Smooth muscle cell (in vitro differentiated cells): ENCODE measurements at regions not wholly inside any gene's neighbourhood (a gene's known extent, or its start where the extent isn't known, plus 50 kb on each side); places are given as distances from the start of the nearest gene placed in this dataset.
A peak's percentile ranks its signal among the peaks of the same experiment; 100 is the strongest.

Experiments
- DNase-seq: peaks from one replicate; lab custom pipeline; 2025; ENCODE audit not compliant: unreplicated experiment; lab: John Stamatoyannopoulos, UW
- H2AFZ ChIP-seq: fragments of 200-600 bp; sonication (generic); 2 replicates; pipeline ENCODE4 v1.6.0; 2016; ENCODE audit warnings: antibody characterized with exemption, low read depth, mild to moderate bottlenecking
- H3F3A ChIP-seq: fragments of 200-600 bp; sonication (generic); 2 replicates; pipeline ENCODE4 v1.6.0; 2017; ENCODE audit warnings: antibody characterized with exemption, low read depth
- H3K27ac ChIP-seq: fragments of 200-600 bp; sonication (generic); 2 replicates; pipeline ENCODE4 v1.5.1; 2016; ENCODE audit warnings: low read depth, mild to moderate bottlenecking
- H3K27me3 ChIP-seq: fragments of 200-600 bp; sonication (generic); 2 replicates; pipeline ENCODE4 v1.6.1; 2016; ENCODE audit warnings: low read depth, mild to moderate bottlenecking
- H3K36me3 ChIP-seq: fragments of 200-600 bp; sonication (generic); 2 replicates; pipeline ENCODE4 v1.5.1; 2016; ENCODE audit warnings: low read depth
- H3K4me1 ChIP-seq: fragments of 200-600 bp; sonication (generic); 2 replicates; pipeline ENCODE4 v1.5.1; 2016; ENCODE audit warnings: low read depth
- H3K4me2 ChIP-seq: fragments of 200-600 bp; sonication (generic); 2 replicates; pipeline ENCODE4 v1.6.0; 2016; ENCODE audit warnings: mild to moderate bottlenecking
- H3K4me3 ChIP-seq: fragments of 200-600 bp; sonication (generic); 2 replicates; pipeline ENCODE4 v1.5.1; 2016; ENCODE audit warnings: mild to moderate bottlenecking
- H3K79me2 ChIP-seq: fragments of 200-600 bp; sonication (generic); 2 replicates; pipeline ENCODE4 v1.6.0; 2016; ENCODE audit warnings: low read depth, mild to moderate bottlenecking
- H3K9ac ChIP-seq: fragments of 200-600 bp; sonication (generic); 2 replicates; pipeline ENCODE4 v1.6.0; 2016; ENCODE audit warnings: low read depth
- H3K9me3 ChIP-seq: fragments of 200-600 bp; sonication (generic); replicated peaks from 2 replicates; pipeline ENCODE4 v1.5.1; 2016; ENCODE audit warnings: low read depth
- H4K20me1 ChIP-seq: fragments of 200-600 bp; sonication (generic); 2 replicates; pipeline ENCODE4 v1.6.0; 2016; ENCODE audit warnings: low read depth
- CTCF ChIP-seq: fragments of 200-600 bp; sonication (generic); IDR thresholded peaks from 2 replicates; pipeline ENCODE4 v1.5.1; 2017; ENCODE audit warnings: borderline replicate concordance, mild to moderate bottlenecking, antibody characterized with exemption; ENCODE audit not compliant: insufficient read depth, poor library complexity, severe bottlenecking
- WGBS: methylation state at CpG from one replicate; pipeline ENCODE4 v1.1.7; 2016; ENCODE audit warnings: low lambda C conversion rate; 5-methylcytosine and 5-hydroxymethylcytosine counted together

GRCh38 chr4:183563874-183564273, 59.0 kb downstream of the ING2 start:
- no peak for DNase-seq
- no peak overlapping the region for H3K4me3 ChIP-seq
- no peaks in the 10 kb centered on the region for H3K36me3 ChIP-seq

GRCh38 chr4:183571350-183571941, 66.6 kb downstream of the ING2 start:
- WGBS = 75% methylated on average over 10 of the region's 10 CpGs
- H3K4me2 ChIP-seq = no peak overlapping the region
- TF ChIP-seq CTCF = no peak

More at GRCh38 chr4:183563874-183564273, 59.0 kb downstream of the ING2 start:
- H3K27ac ChIP-seq = peak overlapping the region; percentile 56
- no peak overlapping the region for H2AFZ ChIP-seq
- no peak overlapping the region for H3K9ac ChIP-seq
- H3K4me2 ChIP-seq = no peak overlapping the region
- no peaks in the 10 kb centered on the region for H3K9me3 ChIP-seq
- H4K20me1 ChIP-seq = no peaks in the 10 kb centered on the region
- 31% methylated on average over 5 of the region's 5 CpGs for WGBS
- H3K27me3 ChIP-seq = no peaks in the 10 kb centered on the region
- TF ChIP-seq CTCF = no peak
- no peaks in the 10 kb centered on the region for H3K79me2 ChIP-seq
- peaks cover 6% of the 10 kb centered on the region for H3K4me1 ChIP-seq
- no peaks in the 10 kb centered on the region for H3F3A ChIP-seq

GRCh38 chr4:183576701-183577404, 72.0 kb downstream of the ING2 start:
- 47% methylated on average over 6 of the region's 6 CpGs for WGBS
- Histone ChIP-seq H3K27me3 (no peaks in the 10 kb centered on the region), H3K4me3 (no peak overlapping the region), H3K4me2 (peak overlapping the region; percentile 58), H3F3A (peaks cover 5% of the 10 kb centered on the region), H2AFZ (peak overlapping the region; percentile 72), H3K79me2 (no peaks in the 10 kb centered on the region), H3K27ac (peak overlapping the region; percentile 92), H3K4me1 (no peaks in the 10 kb centered on the region), H4K20me1 (no peaks in the 10 kb centered on the region), H3K36me3 (no peaks in the 10 kb centered on the region), H3K9me3 (no peaks in the 10 kb centered on the region), H3K9ac (peak overlapping the region; percentile 47)
- TF ChIP-seq CTCF = no peak
- no peak for DNase-seq

More at GRCh38 chr4:183571350-183571941, 66.6 kb downstream of the ING2 start:
- no peak overlapping the region for H3K27ac ChIP-seq
- no peaks in the 10 kb centered on the region for H3K4me1 ChIP-seq
- H3K36me3 ChIP-seq = no peaks in the 10 kb centered on the region
- H3K27me3 ChIP-seq = no peaks in the 10 kb centered on the region
- peaks cover 5% of the 10 kb centered on the region for H3F3A ChIP-seq
- DNase-seq = no peak
- H3K9ac ChIP-seq = no peak overlapping the region
- H4K20me1 ChIP-seq = no peaks in the 10 kb centered on the region
- H3K9me3 ChIP-seq = no peaks in the 10 kb centered on the region
- H2AFZ ChIP-seq = peak overlapping the region; percentile 49
- H3K79me2 ChIP-seq = no peaks in the 10 kb centered on the region
- no peak overlapping the region for H3K4me3 ChIP-seq
